ENCODE measurements at regions not wholly inside any gene's neighbourhood (a gene's known extent, or its start where the extent isn't known, plus 50 kb on each side); places are given as distances from the start of the nearest gene placed in this dataset.

- no peak for FAIRE-seq
Observed at GRCh38 chr4:181507938-181508337, 735.3 kb upstream of the TENM3 start.

GRCh38 chr4:181508601-181509000 is 734.6 kb upstream of the TENM3 start:
- FAIRE-seq: no peak

GRCh38 chr4:181509073-181509472 is 734.1 kb upstream of the TENM3 start:
- no peak for FAIRE-seq

GRCh38 chr4:181517491-181517890 is 725.7 kb upstream of the TENM3 start:
- FAIRE-seq: no peak

- no peak for FAIRE-seq
Observed at GRCh38 chr4:181520790-181521189, 722.4 kb upstream of the TENM3 start.

GRCh38 chr4:181523973-181524372 is 719.2 kb upstream of the TENM3 start:
- FAIRE-seq: no peak

GRCh38 chr4:181524499-181524898 is 718.7 kb upstream of the TENM3 start:
- no peak for FAIRE-seq

- FAIRE-seq: no peak
Observed at GRCh38 chr4:181525634-181526033, 717.6 kb upstream of the TENM3 start.

- FAIRE-seq: peak; percentile 82
Observed at GRCh38 chr4:181528570-181529184, 714.5 kb upstream of the TENM3 start.

- FAIRE-seq: no peak
Observed at GRCh38 chr4:181529537-181529936, 713.7 kb upstream of the TENM3 start.

- FAIRE-seq: no peak
Observed at GRCh38 chr4:181536196-181536746, 706.9 kb upstream of the TENM3 start.

- FAIRE-seq: no peak
Observed at GRCh38 chr4:181536811-181537434, 706.3 kb upstream of the TENM3 start.

GRCh38 chr4:181538431-181538830 is 704.8 kb upstream of the TENM3 start:
- no peak for FAIRE-seq

GRCh38 chr4:181541396-181541795 is 701.8 kb upstream of the TENM3 start:
- FAIRE-seq: no peak

- FAIRE-seq: no peak
Observed at GRCh38 chr4:181548873-181549575, 694.2 kb upstream of the TENM3 start.

GRCh38 chr4:181549576-181550188 is 693.5 kb upstream of the TENM3 start:
- no peak for FAIRE-seq

- no peak for FAIRE-seq
Observed at GRCh38 chr4:181550381-181550780, 692.8 kb upstream of the TENM3 start.

GRCh38 chr4:181559637-181560036 is 683.6 kb upstream of the TENM3 start:
- FAIRE-seq: no peak

- no peak for FAIRE-seq
Observed at GRCh38 chr4:181562399-181562798, 680.8 kb upstream of the TENM3 start.

- no peak for FAIRE-seq
Observed at GRCh38 chr4:181564625-181565024, 678.6 kb upstream of the TENM3 start.

- FAIRE-seq: no peak
Observed at GRCh38 chr4:181566490-181566889, 676.7 kb upstream of the TENM3 start.

- FAIRE-seq: peak; percentile 62
Observed at GRCh38 chr4:181569553-181569952, 673.6 kb upstream of the TENM3 start.

- no peak for FAIRE-seq
Observed at GRCh38 chr4:181578911-181579310, 664.3 kb upstream of the TENM3 start.

GRCh38 chr4:181579486-181579885 is 663.7 kb upstream of the TENM3 start:
- FAIRE-seq: no peak
